ENCODE measurements at regions not wholly inside any gene's neighbourhood (a gene's known extent, or its start where the extent isn't known, plus 50 kb on each side); places are given as distances from the start of the nearest gene placed in this dataset.
A peak's percentile ranks its signal among the peaks of the same experiment; 100 is the strongest.
"Not testable (repeated sequence)": the region's sequence is repeated elsewhere in the genome, so short reads cannot be mapped to it uniquely, and the experiment has no call there.

- ATAC-seq, result no peak
- DNase-seq, result no peak
Observed at GRCh38 chr2:237196866-237197618, 111.4 kb downstream of the COPS8 start.

- ATAC-seq (no peak), DNase-seq (no peak)
Observed at GRCh38 chr2:237198164-237198855, 112.6 kb downstream of the COPS8 start.

GRCh38 chr2:237199082-237199481 lies 113.4 kb downstream of the COPS8 start:
- DNase-seq, result no peak
- ATAC-seq, result no peak

- ATAC-seq, result no peak
- DNase-seq, result no peak
Observed at GRCh38 chr2:237199577-237199976, 113.9 kb downstream of the COPS8 start.

- DNase-seq (no peak), ATAC-seq (no peak)
Observed at GRCh38 chr2:237200462-237200861, 114.8 kb downstream of the COPS8 start.

GRCh38 chr2:237201461-237202287 lies 116.0 kb downstream of the COPS8 start:
- ATAC-seq (peak; percentile 87), DNase-seq (peak; percentile 44)

GRCh38 chr2:237202288-237203030 lies 116.8 kb downstream of the COPS8 start:
- DNase-seq (no peak), ATAC-seq (no peak)

- ATAC-seq (no peak), DNase-seq (no peak)
Observed at GRCh38 chr2:237205043-237205541, 119.4 kb downstream of the COPS8 start.

- ATAC-seq (no peak), DNase-seq (no peak)
Observed at GRCh38 chr2:237205561-237205971, 119.9 kb downstream of the COPS8 start.

- DNase-seq, result no peak
- ATAC-seq, result no peak
Observed at GRCh38 chr2:237207646-237208045, 122.0 kb downstream of the COPS8 start.

GRCh38 chr2:237208373-237209260 lies 122.9 kb downstream of the COPS8 start:
- DNase-seq (no peak), ATAC-seq (no peak)

GRCh38 chr2:237209885-237210284 lies 124.2 kb downstream of the COPS8 start:
- ATAC-seq (no peak), DNase-seq (no peak)

- DNase-seq (no peak), ATAC-seq (no peak)
Observed at GRCh38 chr2:237210297-237210696, 124.6 kb downstream of the COPS8 start.

- DNase-seq (no peak), ATAC-seq (no peak)
Observed at GRCh38 chr2:237210763-237211162, 125.1 kb downstream of the COPS8 start.

GRCh38 chr2:237212356-237213279 lies 126.9 kb downstream of the COPS8 start:
- not testable (repeated sequence) for ATAC-seq, DNase-seq

GRCh38 chr2:237213315-237214022 lies 127.8 kb downstream of the COPS8 start:
- DNase-seq (no peak), ATAC-seq (no peak)

GRCh38 chr2:237214030-237214675 lies 128.5 kb downstream of the COPS8 start:
- DNase-seq (no peak), ATAC-seq (no peak)

- DNase-seq (no peak), ATAC-seq (no peak)
Observed at GRCh38 chr2:237214963-237215362, 129.3 kb downstream of the COPS8 start.
